Spleen (tissue), 11 donors: ENCODE measurements at regions not wholly inside any gene's neighbourhood (a gene's known extent, or its start where the extent isn't known, plus 50 kb on each side); places are given as distances from the start of the nearest gene placed in this dataset.
"Not testable (repeated sequence)": the region's sequence is repeated elsewhere in the genome, so short reads cannot be mapped to it uniquely, and the experiment has no call there.

Source experiments
- DNase-seq: peaks from one replicate; pipeline ENCODE4 v3.0.0-alpha.2; 2020
- H3K27ac ChIP-seq, 8 donors: fragments of 200-600 bp; sonication (generic) in 7 of 8; 1 replicate in 4 of 8; 2 replicates in 4 of 8; pipeline versions ENCODE4 v1.5.0 to v1.8.0; 2016 to 2021; ENCODE audit warnings: inconsistent platforms in 4 of 8, mild to moderate bottlenecking in 4 of 8, moderate library complexity in 1 of 8
- H3K27me3 ChIP-seq, 7 donors: fragments of 200-600 bp; sonication (generic) in 6 of 7; replicated peaks in 1 of 7; 1 replicate in 4 of 7; 2 replicates in 3 of 7; pipeline versions ENCODE4 v1.5.0 to v1.8.0; 2016 to 2021; ENCODE audit warnings: inconsistent platforms in 3 of 7, mild to moderate bottlenecking in 1 of 7
- H3K36me3 ChIP-seq, 6 donors: fragments of 200-600 bp; sonication (generic) in 5 of 6; 1 replicate in 4 of 6; 2 replicates in 2 of 6; pipeline versions ENCODE4 v1.5.0 to v1.8.0; 2016 to 2021; ENCODE audit warnings: inconsistent platforms in 2 of 6
- H3K4me1 ChIP-seq, 6 donors: fragments of 200-600 bp; sonication (generic) in 5 of 6; 1 replicate in 3 of 6; 2 replicates in 3 of 6; pipeline versions ENCODE4 v1.5.0 to v1.8.0; 2016 to 2021; ENCODE audit warnings: inconsistent platforms in 3 of 6
- H3K4me3 ChIP-seq, 8 donors: fragments of 200-600 bp; sonication (generic) in 7 of 8; 1 replicate in 4 of 8; 2 replicates in 4 of 8; pipeline versions ENCODE4 v1.5.0 to v1.8.0; 2016 to 2021; ENCODE audit warnings: inconsistent platforms in 4 of 8, mild to moderate bottlenecking in 4 of 8, moderate library complexity in 2 of 8
- H3K9me3 ChIP-seq, 8 donors: fragments of 200-600 bp; sonication (generic) in 7 of 8; 1 replicate in 4 of 8; 2 replicates in 4 of 8; pipeline versions ENCODE4 v1.5.0 to v1.8.0; 2016 to 2021; ENCODE audit warnings: inconsistent platforms in 4 of 8
- CTCF ChIP-seq, 11 experiments: fragments of 200-600 bp in 7 of 11; fragments of 450-650 bp in 4 of 11; sonication (generic) in 4 of 11; IDR thresholded peaks in 8 of 11; conservative IDR thresholded peaks in 3 of 11; 1 replicate in 7 of 11; 2 replicates in 4 of 11; pipeline versions ENCODE4 v1.4.0 to v1.8.0; 2016 to 2021; ENCODE audit warnings: antibody characterized with exemption in 11 of 11, inconsistent platforms in 4 of 11, mild to moderate bottlenecking in 1 of 11
- POLR2A ChIP-seq, 3 donors: fragments of 450-650 bp; IDR thresholded peaks; one replicate each; pipeline ENCODE4 v1.5.1; 2017; ENCODE audit warnings: antibody characterized with exemption in 3 of 3, mild to moderate bottlenecking in 1 of 3
- POLR2AphosphoS5 ChIP-seq, 3 donors: sonication (generic); formaldehyde crosslinking; IDR thresholded peaks; one replicate each; pipeline ENCODE4 v1.5.1; 2017; ENCODE audit warnings: antibody characterized with exemption in 3 of 3
- WGBS, 5 donors: extraction: QIAGEN DNeasy Blood & Tissue Kit in 3 of 5; methylation state at CpG; one replicate each; pipeline versions ENCODE4 v1.1.5 to v1.1.7; 2013 to 2018; 5-methylcytosine and 5-hydroxymethylcytosine counted together
- intact Hi-C: fragments of 100-400 bp; cut with DNase I; formaldehyde crosslinking; loops from one replicate; pipeline ENCODE4 v1.15.0; 2023; ENCODE audit warnings: low total_unique reads
- donor health status: healthy with polysubstance abuse.
- donor health status: DM: no; HTN: no; CAD: no; lungs with moderate emphysema.
- donor health status: DM: no; HTN: no; CAD: no.
- donor health status: Bipolar disorder and iron deficiency.
- donor health status: healthy.
- donor health status: DM: no; HTN: no; CAD: no.
- donor health status: DM: yes; HTN: yes; CAD: no.

GRCh38 chr14:106080922-106081321 is 554.5 kb downstream of the TMEM121 start:
- 66% methylated on average over 4 of the region's 4 CpGs; no CpG with 5 or more reads in 4 of the 5 donors for WGBS, 5 donors
- no peak for TF ChIP-seq CTCF (IDR thresholded peaks at IDR 0.05 in 8 of 11, conservative IDR thresholded peaks at IDR 0.05 in 3 of 11)
- TF ChIP-seq POLR2AphosphoS5 (IDR thresholded peaks at IDR 0.05): no peak
- TF ChIP-seq POLR2A (IDR thresholded peaks at IDR 0.05): no peak
- no peaks in the 10 kb centered on the region for H3K4me1 ChIP-seq
- H3K4me3 ChIP-seq: no peak overlapping the region
- no peak overlapping the region for H3K27ac ChIP-seq
- intact Hi-C loops: no loop called here
- no peaks in the 10 kb centered on the region for H3K36me3 ChIP-seq
- no peaks in the 10 kb centered on the region for H3K9me3 ChIP-seq
- no peaks in the 10 kb centered on the region for H3K27me3 ChIP-seq
- no peak for DNase-seq

GRCh38 chr14:106081721-106082120 is 555.3 kb downstream of the TMEM121 start:
- H3K27me3 ChIP-seq, H3K27ac ChIP-seq, intact Hi-C loops, DNase-seq, H3K4me1 ChIP-seq, H3K36me3 ChIP-seq, H3K9me3 ChIP-seq, H3K4me3 ChIP-seq: not testable (repeated sequence)
- 32 to 64% (median 50%) methylated on average over 2 to 4 of the region's 6 CpGs for WGBS, 5 donors

- Histone ChIP-seq H3K9me3 (no peaks in the 10 kb centered on the region), H3K4me3 (no peak overlapping the region), H3K4me1 (no peaks in the 10 kb centered on the region), H3K36me3 (no peaks in the 10 kb centered on the region), H3K27me3 (no peaks in the 10 kb centered on the region), H3K27ac (no peak overlapping the region)
- 70% methylated on average over 2 of the region's 2 CpGs; no CpG with 5 or more reads in 4 of the 5 donors for WGBS, 5 donors
- TF ChIP-seq POLR2A (IDR thresholded peaks at IDR 0.05) (no peak), CTCF (IDR thresholded peaks at IDR 0.05 in 8 of 11, conservative IDR thresholded peaks at IDR 0.05 in 3 of 11) (no peak), POLR2AphosphoS5 (IDR thresholded peaks at IDR 0.05) (no peak)
- intact Hi-C loops: no loop called here
- no peak for DNase-seq
These were observed 556.7 kb downstream of the TMEM121 start for GRCh38 chr14:106083082-106083481.

GRCh38 chr14:106087837-106088236 is 561.5 kb downstream of the TMEM121 start:
- intact Hi-C loops: no loop called here
- Histone ChIP-seq H3K4me1 (no peaks in the 10 kb centered on the region), H3K36me3 (no peaks in the 10 kb centered on the region), H3K4me3 (no peak overlapping the region), H3K9me3 (no peaks in the 10 kb centered on the region), H3K27me3 (no peaks in the 10 kb centered on the region), H3K27ac (no peak overlapping the region)
- WGBS, 5 donors: 54% methylated on average over 8 of the region's 8 CpGs; no CpG with 5 or more reads in 4 of the 5 donors
- DNase-seq: no peak
- no peak for TF ChIP-seq POLR2A (IDR thresholded peaks at IDR 0.05)
- no peak for TF ChIP-seq CTCF (IDR thresholded peaks at IDR 0.05 in 8 of 11, conservative IDR thresholded peaks at IDR 0.05 in 3 of 11)
- TF ChIP-seq POLR2AphosphoS5 (IDR thresholded peaks at IDR 0.05): no peak

GRCh38 chr14:106088860-106089259 is 562.5 kb downstream of the TMEM121 start:
- not testable (repeated sequence) for H3K27ac ChIP-seq
- WGBS, 5 donors: 53% methylated on average over 3 of the region's 3 CpGs; no CpG with 5 or more reads in 4 of the 5 donors

More at GRCh38 chr14:106088860-106089259, 562.5 kb downstream of the TMEM121 start:
- H3K27me3 ChIP-seq, H3K4me1 ChIP-seq, intact Hi-C loops, H3K36me3 ChIP-seq, H3K4me3 ChIP-seq, DNase-seq, H3K9me3 ChIP-seq: not testable (repeated sequence)
